ENCODE measurements at regions not wholly inside any gene's neighbourhood (a gene's known extent, or its start where the extent isn't known, plus 50 kb on each side); places are given as distances from the start of the nearest gene placed in this dataset.

GRCh38 chr6:123747515-123747914 is 56.1 kb upstream of the NKAIN2 start:
- Histone ChIP-seq H4K20me1 (ENCODE audit: insufficient read depth) (no peaks in the 10 kb centered on the region), H3K4me2 (ENCODE audit: low read length) (no peak overlapping the region), H3K4me3 (ENCODE audit: low read length) (no peak overlapping the region), H3F3A (ENCODE audit: insufficient read depth, low read length, poor library complexity, severe bottlenecking) (no peaks in the 10 kb centered on the region), H3K27ac (ENCODE audit: low read length) (no peak overlapping the region), H3K9me2 (ENCODE audit: insufficient read depth, low read length) (no peaks in the 10 kb centered on the region), H3K9me3 (ENCODE audit: low read length) (no peaks in the 10 kb centered on the region), H2AFZ (ENCODE audit: low read depth, low read length) (no peak overlapping the region), H3K79me2 (replicated peaks; ENCODE audit: insufficient read depth, low read length) (no peaks in the 10 kb centered on the region), H3K27me3 (ENCODE audit: insufficient read depth, low read depth, low read length) (no peaks in the 10 kb centered on the region), H3K9ac (ENCODE audit: low read length) (no peak overlapping the region), H3K36me3 (ENCODE audit: insufficient read depth, low read length) (no peaks in the 10 kb centered on the region)
- TF ChIP-seq SMC3 (conservative IDR thresholded peaks at IDR 0.05; ENCODE audit: poor library complexity) (no peak), POLR2AphosphoS5 (IDR thresholded peaks at IDR 0.05) (no peak), EZH2 (IDR thresholded peaks at IDR 0.05; ENCODE audit: borderline replicate concordance, insufficient read depth, low read length, poor library complexity, severe bottlenecking) (no peak), TAF1 (IDR thresholded peaks at IDR 0.05; ENCODE audit: low read depth) (no peak), CTCF (IDR thresholded peaks at IDR 0.05; ENCODE audit: poor library complexity, severe bottlenecking) (no peak), RAD21 (conservative IDR thresholded peaks at IDR 0.05) (no peak), REST (IDR thresholded peaks at IDR 0.05; ENCODE audit: borderline replicate concordance) (no peak), MXI1 (conservative IDR thresholded peaks at IDR 0.05; ENCODE audit: poor library complexity, severe bottlenecking) (no peak), EP300 (conservative IDR thresholded peaks at IDR 0.05; ENCODE audit: poor library complexity, severe bottlenecking) (no peak)

- no peak overlapping the region for H3K4me2 ChIP-seq (ENCODE audit: low read length)
- H3K27ac ChIP-seq (ENCODE audit: low read length), result no peak overlapping the region
- H3K36me3 ChIP-seq (ENCODE audit: insufficient read depth, low read length), result no peaks in the 10 kb centered on the region
- no peaks in the 10 kb centered on the region for H4K20me1 ChIP-seq (ENCODE audit: insufficient read depth)
- H3K79me2 ChIP-seq (replicated peaks; ENCODE audit: insufficient read depth, low read length), result no peaks in the 10 kb centered on the region
- no peak overlapping the region for H2AFZ ChIP-seq (ENCODE audit: low read depth, low read length)
- no peaks in the 10 kb centered on the region for H3K27me3 ChIP-seq (ENCODE audit: insufficient read depth, low read depth, low read length)
- TF ChIP-seq MXI1 (conservative IDR thresholded peaks at IDR 0.05; ENCODE audit: poor library complexity, severe bottlenecking) (no peak), RAD21 (conservative IDR thresholded peaks at IDR 0.05) (no peak), REST (IDR thresholded peaks at IDR 0.05; ENCODE audit: borderline replicate concordance) (no peak)
- no peak overlapping the region for H3K4me3 ChIP-seq (ENCODE audit: low read length)
- no peaks in the 10 kb centered on the region for H3K9me2 ChIP-seq (ENCODE audit: insufficient read depth, low read length)
- no peak overlapping the region for H3K9ac ChIP-seq (ENCODE audit: low read length)
- no peaks in the 10 kb centered on the region for H3K9me3 ChIP-seq (ENCODE audit: low read length)
- H3F3A ChIP-seq (ENCODE audit: insufficient read depth, low read length, poor library complexity, severe bottlenecking), result no peaks in the 10 kb centered on the region
Measured at GRCh38 chr6:123745895-123746294, 57.8 kb upstream of the NKAIN2 start.

Measured in neural cell (in vitro differentiated cells).